ENCODE measurements at regions not wholly inside any gene's neighbourhood (a gene's known extent, or its start where the extent isn't known, plus 50 kb on each side); places are given as distances from the start of the nearest gene placed in this dataset.
"Not testable (repeated sequence)": the region's sequence is repeated elsewhere in the genome, so short reads cannot be mapped to it uniquely, and the experiment has no call there.

DNA sequence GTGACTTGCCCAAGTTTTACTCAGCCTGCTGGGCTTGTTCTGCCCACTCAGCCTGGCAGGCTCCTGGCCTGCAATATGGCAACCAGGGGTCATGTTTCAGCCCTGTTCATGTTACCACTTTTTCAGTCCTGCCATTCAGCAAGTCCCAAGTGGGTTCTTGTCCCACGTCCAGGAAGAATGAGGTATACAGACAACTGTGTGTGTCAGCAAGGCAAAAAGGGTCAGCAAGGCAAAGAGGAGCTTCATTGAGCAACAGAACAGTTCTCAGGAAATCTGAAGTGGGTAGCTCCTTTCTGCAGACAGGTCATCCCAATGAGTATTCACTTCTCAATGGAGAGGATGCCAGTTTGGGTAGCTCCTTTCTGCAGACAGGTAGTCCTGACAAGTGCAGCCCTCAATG is 1233.3 kb upstream of the B3GALT2 start:
- no peak overlapping the region for H3K27ac Mint-ChIP-seq
- no peak overlapping the region for H3K4me3 Mint-ChIP-seq
- intact Hi-C loops (cut with micrococcal nuclease): no loop called here
- H3K36me3 Mint-ChIP-seq (ENCODE audit: low read depth): no peaks in the 10 kb centered on the region
- CTCF ChIA-PET: no interaction called here
- H3K9me3 Mint-ChIP-seq: peaks cover 12% of the 10 kb centered on the region
- no peaks in the 10 kb centered on the region for H3K4me1 Mint-ChIP-seq
- POLR2A ChIA-PET: no interaction called here
- no peaks in the 10 kb centered on the region for H3K27me3 Mint-ChIP-seq
- ATAC-seq (ENCODE audit: low read depth): no peak
- TF ChIP-seq, protein P1, sequence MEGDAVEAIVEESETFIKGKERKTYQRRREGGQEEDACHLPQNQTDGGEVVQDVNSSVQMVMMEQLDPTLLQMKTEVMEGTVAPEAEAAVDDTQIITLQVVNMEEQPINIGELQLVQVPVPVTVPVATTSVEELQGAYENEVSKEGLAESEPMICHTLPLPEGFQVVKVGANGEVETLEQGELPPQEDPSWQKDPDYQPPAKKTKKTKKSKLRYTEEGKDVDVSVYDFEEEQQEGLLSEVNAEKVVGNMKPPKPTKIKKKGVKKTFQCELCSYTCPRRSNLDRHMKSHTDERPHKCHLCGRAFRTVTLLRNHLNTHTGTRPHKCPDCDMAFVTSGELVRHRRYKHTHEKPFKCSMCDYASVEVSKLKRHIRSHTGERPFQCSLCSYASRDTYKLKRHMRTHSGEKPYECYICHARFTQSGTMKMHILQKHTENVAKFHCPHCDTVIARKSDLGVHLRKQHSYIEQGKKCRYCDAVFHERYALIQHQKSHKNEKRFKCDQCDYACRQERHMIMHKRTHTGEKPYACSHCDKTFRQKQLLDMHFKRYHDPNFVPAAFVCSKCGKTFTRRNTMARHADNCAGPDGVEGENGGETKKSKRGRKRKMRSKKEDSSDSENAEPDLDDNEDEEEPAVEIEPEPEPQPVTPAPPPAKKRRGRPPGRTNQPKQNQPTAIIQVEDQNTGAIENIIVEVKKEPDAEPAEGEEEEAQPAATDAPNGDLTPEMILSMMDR (IDR thresholded peaks at IDR 0.05): no peak
- DNase-seq: no peak

DNA sequence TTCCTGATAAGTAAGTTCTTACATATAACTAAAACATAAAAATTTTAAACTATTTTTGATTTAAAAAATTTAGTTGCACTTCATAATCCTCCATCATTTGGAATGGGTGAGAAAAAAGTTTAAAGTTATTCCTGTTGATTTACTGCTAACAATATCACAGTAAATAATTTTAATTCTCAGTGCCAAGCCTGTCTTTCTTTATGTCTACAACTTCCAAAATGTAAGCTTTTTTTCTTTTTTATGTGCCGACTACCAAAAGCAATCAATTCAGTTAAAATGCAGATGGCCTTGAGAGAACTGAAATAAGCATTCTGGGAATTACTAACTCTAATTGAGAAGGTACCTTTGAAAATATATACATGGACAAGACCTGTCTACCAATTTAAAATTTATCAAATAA is 1224.3 kb upstream of the B3GALT2 start:
- TF ChIP-seq, protein P1 (IDR thresholded peaks at IDR 0.05): no peak
- intact Hi-C loops (cut with micrococcal nuclease): no loop called here
- DNase-seq (no peak), ATAC-seq (ENCODE audit: low read depth) (no peak)
- POLR2A ChIA-PET: no interaction called here
- Mint-ChIP-seq H3K9me3 (peaks cover 6% of the 10 kb centered on the region), H3K27me3 (no peaks in the 10 kb centered on the region), H3K27ac (no peak overlapping the region), H3K4me3 (no peak overlapping the region), H3K4me1 (no peaks in the 10 kb centered on the region), H3K36me3 (ENCODE audit: low read depth) (no peaks in the 10 kb centered on the region)
- CTCF ChIA-PET: no interaction called here

DNA sequence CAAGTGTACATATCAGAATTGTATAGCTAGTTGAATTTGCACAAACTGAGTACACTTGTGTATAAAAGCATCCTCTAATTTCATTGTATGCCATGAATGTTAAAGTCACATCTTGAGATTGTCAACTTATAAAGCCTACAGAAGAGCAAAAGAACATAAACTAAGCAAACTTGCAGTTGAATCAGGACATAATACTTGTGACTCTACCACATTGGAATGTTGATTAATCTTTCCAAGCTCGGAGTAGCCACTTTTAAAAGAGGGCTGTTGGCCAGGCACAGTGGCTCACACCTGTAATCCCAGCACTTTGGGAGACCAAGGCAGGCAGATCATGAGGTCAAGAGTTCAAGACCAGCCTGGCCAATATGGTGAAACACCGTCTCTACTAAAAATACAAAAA is 1220.8 kb upstream of the B3GALT2 start:
- POLR2A ChIA-PET; CTCF ChIA-PET; intact Hi-C loops (cut with micrococcal nuclease); H3K4me3 Mint-ChIP-seq; ATAC-seq (ENCODE audit: low read depth); H3K27me3 Mint-ChIP-seq; DNase-seq; H3K36me3 Mint-ChIP-seq (ENCODE audit: low read depth); H3K9me3 Mint-ChIP-seq; H3K4me1 Mint-ChIP-seq; H3K27ac Mint-ChIP-seq: not testable (repeated sequence)

DNA sequence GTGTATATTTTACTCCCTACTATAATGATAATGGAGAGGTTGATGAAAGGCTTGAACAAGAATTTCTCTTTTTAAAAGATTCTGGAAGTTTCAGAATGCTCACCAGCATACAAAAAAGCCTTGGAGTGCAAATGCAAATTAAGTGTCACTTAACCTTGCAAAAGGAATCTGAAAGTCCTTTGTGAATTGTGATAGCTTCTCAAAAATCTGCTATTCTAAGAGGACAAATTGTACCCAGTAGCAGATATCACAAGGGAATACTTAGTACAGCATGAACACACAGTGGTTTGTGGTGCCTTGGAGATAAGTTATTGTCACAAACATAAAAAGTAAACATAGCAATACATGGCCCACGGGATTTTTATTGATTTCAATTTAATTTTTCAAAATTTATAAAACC is 1208.3 kb upstream of the B3GALT2 start:
- ChIA-PET CTCF (no interaction called here), POLR2A (no interaction called here)
- Mint-ChIP-seq H3K9me3 (no peaks in the 10 kb centered on the region), H3K36me3 (ENCODE audit: low read depth) (no peaks in the 10 kb centered on the region), H3K4me3 (no peak overlapping the region), H3K27ac (no peak overlapping the region), H3K27me3 (no peaks in the 10 kb centered on the region), H3K4me1 (no peaks in the 10 kb centered on the region)
- TF ChIP-seq, protein P1 (IDR thresholded peaks at IDR 0.05): no peak
- ATAC-seq (ENCODE audit: low read depth) (no peak), DNase-seq (no peak)
- intact Hi-C loops (cut with micrococcal nuclease): no loop called here

DNA sequence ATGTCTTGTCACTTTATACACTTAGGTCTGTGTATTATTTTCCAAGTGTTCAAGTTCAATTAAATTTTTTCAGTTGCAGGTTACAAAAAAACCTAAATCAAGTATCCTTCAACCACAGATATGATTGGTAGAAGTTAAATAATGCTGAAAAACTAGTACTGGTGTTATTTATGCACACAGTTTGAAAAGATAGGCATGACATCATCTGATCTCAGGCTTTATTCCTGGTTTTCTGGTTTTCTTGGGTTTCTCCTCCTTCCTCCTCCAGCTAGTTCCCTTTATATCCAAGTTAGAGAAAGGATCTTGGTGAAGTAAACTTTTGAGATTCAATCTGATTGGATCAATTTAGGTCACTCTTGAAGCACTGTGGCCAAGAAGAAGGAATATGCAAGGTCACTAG is 1201.1 kb upstream of the B3GALT2 start:
- H3K27ac Mint-ChIP-seq: no peak overlapping the region
- no peaks in the 10 kb centered on the region for H3K9me3 Mint-ChIP-seq
- intact Hi-C loops (cut with micrococcal nuclease): no loop called here
- H3K4me1 Mint-ChIP-seq: no peaks in the 10 kb centered on the region
- H3K36me3 Mint-ChIP-seq (ENCODE audit: low read depth): no peaks in the 10 kb centered on the region
- TF ChIP-seq, protein P1 (IDR thresholded peaks at IDR 0.05): no peak
- ChIA-PET POLR2A (no interaction called here), CTCF (no interaction called here)
- no peak overlapping the region for H3K4me3 Mint-ChIP-seq
- no peak for DNase-seq
- no peaks in the 10 kb centered on the region for H3K27me3 Mint-ChIP-seq
- ATAC-seq (ENCODE audit: low read depth): no peak

DNA sequence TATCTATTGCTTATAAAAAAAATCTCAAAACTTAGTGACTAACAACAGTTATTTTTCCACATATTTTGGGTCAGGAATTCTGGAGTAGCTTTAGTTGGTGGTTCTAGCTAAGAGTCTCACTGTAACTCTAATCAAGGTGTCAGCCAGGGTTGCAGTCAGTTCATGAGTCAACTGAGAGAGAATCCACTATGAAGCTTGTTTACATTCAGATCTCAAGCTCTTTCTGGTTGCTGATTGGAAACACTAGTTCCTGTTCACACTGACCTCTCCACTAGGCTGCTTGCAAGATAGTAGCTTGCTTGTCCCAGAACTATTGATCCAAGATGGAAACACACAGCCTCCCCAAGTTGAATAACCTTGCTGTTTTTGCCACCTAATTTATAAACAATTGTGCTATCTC is 1192.1 kb upstream of the B3GALT2 start:
- ATAC-seq (ENCODE audit: low read depth) (no peak), DNase-seq (no peak)
- Mint-ChIP-seq H3K27ac (no peak overlapping the region), H3K36me3 (ENCODE audit: low read depth) (no peaks in the 10 kb centered on the region), H3K4me1 (no peaks in the 10 kb centered on the region), H3K9me3 (no peaks in the 10 kb centered on the region), H3K4me3 (no peak overlapping the region), H3K27me3 (no peaks in the 10 kb centered on the region)
- CTCF ChIA-PET: no interaction called here
- POLR2A ChIA-PET: no interaction called here
- TF ChIP-seq, protein P1 (IDR thresholded peaks at IDR 0.05): no peak
- intact Hi-C loops (cut with micrococcal nuclease): no loop called here
